ENCODE measurements at regions not wholly inside any gene's neighbourhood (a gene's known extent, or its start where the extent isn't known, plus 50 kb on each side); places are given as distances from the start of the nearest gene placed in this dataset.

DNA sequence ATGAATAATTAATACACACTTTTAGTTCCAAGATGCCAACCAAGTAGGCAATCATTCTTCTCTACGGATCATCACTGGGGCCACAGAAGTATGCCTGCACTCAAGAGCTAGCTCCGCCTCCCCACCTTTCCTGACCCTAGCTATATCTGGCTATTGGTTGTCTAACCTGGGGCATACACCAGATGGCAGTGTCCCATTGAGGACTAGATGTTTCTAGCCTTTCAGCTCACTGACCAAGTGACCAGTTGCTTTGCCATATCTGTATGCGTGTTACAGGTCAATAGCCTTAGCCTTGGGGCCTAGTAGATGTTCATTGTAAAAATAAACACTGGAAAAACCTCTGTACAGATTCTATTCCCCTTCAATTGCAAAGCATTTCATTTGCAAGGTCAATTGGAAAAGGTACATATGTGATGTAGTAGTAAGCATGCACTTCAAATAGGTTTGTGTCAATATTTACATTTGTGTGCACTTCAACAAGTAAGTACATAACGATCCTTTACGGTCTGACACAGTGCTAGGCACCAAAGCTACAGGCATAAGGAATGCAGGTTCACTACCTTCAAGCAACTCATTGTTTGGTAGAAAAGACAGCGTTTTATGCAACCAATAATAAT is 521.7 kb downstream of the PPARGC1A start:
- Histone ChIP-seq H3K27ac (ENCODE audit: low read length) (no peak overlapping the region), H3K4me3 (ENCODE audit: low read depth in 2 of 2, low read length in 2 of 2) (no peak overlapping the region), H3K4me1 (ENCODE audit: control insufficient read depth, insufficient read depth, low read length) (no peaks in the 10 kb centered on the region), H3K36me3 (ENCODE audit: control insufficient read depth, insufficient read depth, low read length) (no peaks in the 10 kb centered on the region), H3K9me3 (ENCODE audit: control insufficient read depth, insufficient read depth, low read depth, low read length) (no peaks in the 10 kb centered on the region), H3K27me3 (ENCODE audit: control insufficient read depth, insufficient read depth, low read length) (no peaks in the 10 kb centered on the region)
- ChIA-PET POLR2A (no interaction called here), CTCF (no interaction called here)
- in situ Hi-C loops (cut with HindIII; ENCODE audit: low pct_unique_long_range_greater_than_20kb, low sequenced_read_pairs) (no loop called here), intact Hi-C loops (cut with micrococcal nuclease; ENCODE audit: unreplicated experiment) (no loop called here)
- no peak for ATAC-seq
- DNase-seq (ENCODE audit: low read depth, low spot score): no peak
- TF ChIP-seq SIN3A (IDR thresholded peaks at IDR 0.05; ENCODE audit: borderline replicate concordance, insufficient read depth, low read depth, low read length): no peak
- TF ChIP-seq, protein P1, sequence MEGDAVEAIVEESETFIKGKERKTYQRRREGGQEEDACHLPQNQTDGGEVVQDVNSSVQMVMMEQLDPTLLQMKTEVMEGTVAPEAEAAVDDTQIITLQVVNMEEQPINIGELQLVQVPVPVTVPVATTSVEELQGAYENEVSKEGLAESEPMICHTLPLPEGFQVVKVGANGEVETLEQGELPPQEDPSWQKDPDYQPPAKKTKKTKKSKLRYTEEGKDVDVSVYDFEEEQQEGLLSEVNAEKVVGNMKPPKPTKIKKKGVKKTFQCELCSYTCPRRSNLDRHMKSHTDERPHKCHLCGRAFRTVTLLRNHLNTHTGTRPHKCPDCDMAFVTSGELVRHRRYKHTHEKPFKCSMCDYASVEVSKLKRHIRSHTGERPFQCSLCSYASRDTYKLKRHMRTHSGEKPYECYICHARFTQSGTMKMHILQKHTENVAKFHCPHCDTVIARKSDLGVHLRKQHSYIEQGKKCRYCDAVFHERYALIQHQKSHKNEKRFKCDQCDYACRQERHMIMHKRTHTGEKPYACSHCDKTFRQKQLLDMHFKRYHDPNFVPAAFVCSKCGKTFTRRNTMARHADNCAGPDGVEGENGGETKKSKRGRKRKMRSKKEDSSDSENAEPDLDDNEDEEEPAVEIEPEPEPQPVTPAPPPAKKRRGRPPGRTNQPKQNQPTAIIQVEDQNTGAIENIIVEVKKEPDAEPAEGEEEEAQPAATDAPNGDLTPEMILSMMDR (IDR thresholded peaks at IDR 0.05): peak; percentile 13; the same call in 1 of the 2 replicates
- BruUV-seq (replicated peaks): no TSS peak

DNA sequence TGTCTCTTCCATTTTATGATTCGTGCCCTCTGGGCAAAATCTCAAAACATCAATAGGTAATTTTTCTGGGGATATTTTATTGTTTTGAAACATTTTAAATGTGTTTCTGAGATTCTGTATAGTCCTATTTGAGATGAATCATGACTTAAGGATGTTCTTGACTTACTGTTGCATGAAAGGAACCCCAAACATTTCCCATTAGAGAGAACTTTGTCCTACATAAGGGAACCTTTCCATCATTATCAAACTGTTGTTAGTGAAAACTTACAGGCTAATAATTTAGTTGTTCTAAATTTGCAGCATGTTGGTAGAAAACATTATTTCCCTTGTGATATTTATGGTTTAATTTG is 523.3 kb downstream of the PPARGC1A start:
- no peak overlapping the region for H3K4me3 ChIP-seq (ENCODE audit: low read depth in 2 of 2, low read length in 2 of 2)
- ATAC-seq: no peak
- CTCF ChIA-PET: no interaction called here
- no peak overlapping the region for H3K27ac ChIP-seq (ENCODE audit: low read length)
- no peaks in the 10 kb centered on the region for H3K4me1 ChIP-seq (ENCODE audit: control insufficient read depth, insufficient read depth, low read length)
- no peaks in the 10 kb centered on the region for H3K27me3 ChIP-seq (ENCODE audit: control insufficient read depth, insufficient read depth, low read length)
- in situ Hi-C loops (cut with HindIII; ENCODE audit: low pct_unique_long_range_greater_than_20kb, low sequenced_read_pairs): no loop called here
- no peaks in the 10 kb centered on the region for H3K36me3 ChIP-seq (ENCODE audit: control insufficient read depth, insufficient read depth, low read length)
- intact Hi-C loops (cut with micrococcal nuclease; ENCODE audit: unreplicated experiment): no loop called here
- no TSS peak for BruUV-seq (replicated peaks)
- DNase-seq (ENCODE audit: low read depth, low spot score): no peak
- TF ChIP-seq SIN3A (IDR thresholded peaks at IDR 0.05; ENCODE audit: borderline replicate concordance, insufficient read depth, low read depth, low read length): no peak
- no peak for TF ChIP-seq TCF7L2 (IDR thresholded peaks at IDR 0.05; ENCODE audit: low read depth, low read length)
- H3K9me3 ChIP-seq (ENCODE audit: control insufficient read depth, insufficient read depth, low read depth, low read length): no peaks in the 10 kb centered on the region
- POLR2A ChIA-PET: no interaction called here

DNA sequence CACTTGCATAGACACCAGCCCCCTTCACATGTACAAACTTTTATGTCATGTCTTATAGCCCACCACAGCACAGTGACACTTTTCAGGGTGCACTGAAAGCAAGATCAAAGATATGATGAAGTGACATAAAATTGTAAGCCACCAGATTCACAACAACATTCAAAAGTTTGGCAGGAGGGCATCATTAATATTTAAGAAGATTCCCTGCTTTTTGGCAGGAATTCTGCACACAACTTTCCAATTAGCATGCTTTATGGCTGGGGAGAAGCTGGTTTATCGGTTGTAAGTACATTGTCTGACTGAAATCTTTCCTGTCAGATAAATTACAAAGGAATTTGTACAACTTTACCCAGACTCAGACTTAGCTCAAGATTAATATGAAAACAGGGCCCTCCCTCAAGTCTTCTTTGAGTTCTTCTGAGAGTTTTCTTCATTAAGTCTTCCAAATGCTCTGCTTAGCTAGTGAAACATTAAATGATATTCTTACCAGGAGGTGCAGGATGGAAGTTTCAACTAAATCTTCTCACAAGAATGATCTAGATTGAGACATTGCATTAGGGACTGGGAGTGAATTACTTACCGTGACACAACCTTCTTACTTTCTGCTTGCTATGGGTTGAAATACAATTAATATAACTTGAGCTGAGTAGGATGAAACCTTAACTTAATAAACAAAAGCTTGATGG is 523.8 kb downstream of the PPARGC1A start:
- Histone ChIP-seq H3K9me3 (ENCODE audit: control insufficient read depth, insufficient read depth, low read depth, low read length) (no peaks in the 10 kb centered on the region), H3K36me3 (ENCODE audit: control insufficient read depth, insufficient read depth, low read length) (no peaks in the 10 kb centered on the region), H3K4me3 (ENCODE audit: low read depth in 2 of 2, low read length in 2 of 2) (no peak overlapping the region), H3K27ac (ENCODE audit: low read length) (no peak overlapping the region), H3K4me1 (ENCODE audit: control insufficient read depth, insufficient read depth, low read length) (no peaks in the 10 kb centered on the region), H3K27me3 (ENCODE audit: control insufficient read depth, insufficient read depth, low read length) (no peaks in the 10 kb centered on the region)
- intact Hi-C loops (cut with micrococcal nuclease; ENCODE audit: unreplicated experiment) (no loop called here), in situ Hi-C loops (cut with HindIII; ENCODE audit: low pct_unique_long_range_greater_than_20kb, low sequenced_read_pairs) (no loop called here)
- no peak for ATAC-seq
- ChIA-PET POLR2A (no interaction called here), CTCF (no interaction called here)
- no TSS peak for BruUV-seq (replicated peaks)
- DNase-seq (ENCODE audit: low read depth, low spot score): no peak
- TF ChIP-seq, protein P2, sequence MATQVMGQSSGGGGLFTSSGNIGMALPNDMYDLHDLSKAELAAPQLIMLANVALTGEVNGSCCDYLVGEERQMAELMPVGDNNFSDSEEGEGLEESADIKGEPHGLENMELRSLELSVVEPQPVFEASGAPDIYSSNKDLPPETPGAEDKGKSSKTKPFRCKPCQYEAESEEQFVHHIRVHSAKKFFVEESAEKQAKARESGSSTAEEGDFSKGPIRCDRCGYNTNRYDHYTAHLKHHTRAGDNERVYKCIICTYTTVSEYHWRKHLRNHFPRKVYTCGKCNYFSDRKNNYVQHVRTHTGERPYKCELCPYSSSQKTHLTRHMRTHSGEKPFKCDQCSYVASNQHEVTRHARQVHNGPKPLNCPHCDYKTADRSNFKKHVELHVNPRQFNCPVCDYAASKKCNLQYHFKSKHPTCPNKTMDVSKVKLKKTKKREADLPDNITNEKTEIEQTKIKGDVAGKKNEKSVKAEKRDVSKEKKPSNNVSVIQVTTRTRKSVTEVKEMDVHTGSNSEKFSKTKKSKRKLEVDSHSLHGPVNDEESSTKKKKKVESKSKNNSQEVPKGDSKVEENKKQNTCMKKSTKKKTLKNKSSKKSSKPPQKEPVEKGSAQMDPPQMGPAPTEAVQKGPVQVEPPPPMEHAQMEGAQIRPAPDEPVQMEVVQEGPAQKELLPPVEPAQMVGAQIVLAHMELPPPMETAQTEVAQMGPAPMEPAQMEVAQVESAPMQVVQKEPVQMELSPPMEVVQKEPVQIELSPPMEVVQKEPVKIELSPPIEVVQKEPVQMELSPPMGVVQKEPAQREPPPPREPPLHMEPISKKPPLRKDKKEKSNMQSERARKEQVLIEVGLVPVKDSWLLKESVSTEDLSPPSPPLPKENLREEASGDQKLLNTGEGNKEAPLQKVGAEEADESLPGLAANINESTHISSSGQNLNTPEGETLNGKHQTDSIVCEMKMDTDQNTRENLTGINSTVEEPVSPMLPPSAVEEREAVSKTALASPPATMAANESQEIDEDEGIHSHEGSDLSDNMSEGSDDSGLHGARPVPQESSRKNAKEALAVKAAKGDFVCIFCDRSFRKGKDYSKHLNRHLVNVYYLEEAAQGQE (IDR thresholded peaks at IDR 0.05; ENCODE audit: insufficient read depth in 1 of 2, low read depth in 2 of 2, low read length in 1 of 2): no peak
- TF ChIP-seq, protein P1 (IDR thresholded peaks at IDR 0.05): no peak
- TF ChIP-seq POLR2AphosphoS5 (IDR thresholded peaks at IDR 0.05; ENCODE audit: low read depth, low read length) (no peak), TCF7L2 (IDR thresholded peaks at IDR 0.05; ENCODE audit: low read depth, low read length) (no peak), SIN3A (IDR thresholded peaks at IDR 0.05; ENCODE audit: borderline replicate concordance, insufficient read depth, low read depth, low read length) (no peak)
